HG03060 (cell line): ENCODE measurements at regions not wholly inside any gene's neighbourhood (a gene's known extent, or its start where the extent isn't known, plus 50 kb on each side); places are given as distances from the start of the nearest gene placed in this dataset.

Source experiments
- ATAC-seq: cut with Tn5 transposase; IDR thresholded peaks from one replicate; pipeline ENCODE4 v1.9.1; 2021; ENCODE audit warnings: low read depth, moderate number of reproducible peaks; ENCODE audit not compliant: unreplicated experiment

GRCh38 chr10:124267231-124267885 is 151.4 kb downstream of the OAT start:
- ATAC-seq, result no peak

- ATAC-seq, result no peak
Measured at GRCh38 chr10:124266468-124267230, 152.1 kb downstream of the OAT start.

GRCh38 chr10:124265776-124266467 is 152.8 kb downstream of the OAT start:
- no peak for ATAC-seq

GRCh38 chr10:124265391-124265745 is 153.4 kb downstream of the OAT start:
- ATAC-seq, result no peak

- ATAC-seq, result no peak
Measured at GRCh38 chr10:124264711-124265390, 153.9 kb downstream of the OAT start.

- ATAC-seq, result no peak
Measured at GRCh38 chr10:124264271-124264670, 154.5 kb downstream of the OAT start.

- ATAC-seq, result no peak
Measured at GRCh38 chr10:124263726-124264125, 155.0 kb downstream of the OAT start.

- no peak for ATAC-seq
Measured at GRCh38 chr10:124262971-124263370, 155.8 kb downstream of the OAT start.

GRCh38 chr10:124262234-124262865 is 156.4 kb downstream of the OAT start:
- no peak for ATAC-seq

GRCh38 chr10:124259139-124259825 is 159.4 kb downstream of the OAT start:
- no peak for ATAC-seq

GRCh38 chr10:124257781-124258180 is 160.9 kb downstream of the OAT start:
- no peak for ATAC-seq

GRCh38 chr10:124256151-124256550 is 162.6 kb downstream of the OAT start:
- no peak for ATAC-seq

GRCh38 chr10:124255556-124255955 is 162.2 kb upstream of the CHST15 start:
- no peak for ATAC-seq

- no peak for ATAC-seq
Measured at GRCh38 chr10:124254490-124254889, 161.1 kb upstream of the CHST15 start.

- ATAC-seq, result no peak
Measured at GRCh38 chr10:124253006-124253405, 159.6 kb upstream of the CHST15 start.

- no peak for ATAC-seq
Measured at GRCh38 chr10:124252097-124252715, 158.8 kb upstream of the CHST15 start.

GRCh38 chr10:124251317-124252065 is 158.1 kb upstream of the CHST15 start:
- no peak for ATAC-seq

- ATAC-seq, result no peak
Measured at GRCh38 chr10:124250506-124250905, 157.1 kb upstream of the CHST15 start.
